HFFc6 (cell line): ENCODE measurements at regions not wholly inside any gene's neighbourhood (a gene's known extent, or its start where the extent isn't known, plus 50 kb on each side); places are given as distances from the start of the nearest gene placed in this dataset.

Experiments used
- DNase-seq: peaks from one replicate; pipeline ENCODE4 v3.0.0-alpha.2; 2018
- H3K27ac Mint-ChIP-seq: 2 replicates; pipeline ENCODE4 v1.8.0; 2020; ENCODE audit warnings: mild to moderate bottlenecking, mixed read lengths
- H3K27me3 Mint-ChIP-seq: 2 replicates; pipeline ENCODE4 v1.8.0; 2021; ENCODE audit warnings: mild to moderate bottlenecking, moderate library complexity, mixed read lengths; ENCODE audit not compliant: insufficient read depth
- H3K36me3 Mint-ChIP-seq: 2 replicates; pipeline ENCODE4 v1.8.0; 2021; ENCODE audit warnings: low read depth, mixed read lengths
- H3K4me1 Mint-ChIP-seq: 2 replicates; pipeline ENCODE4 v1.8.0; 2020; ENCODE audit warnings: low read depth, mixed read lengths
- H3K4me3 Mint-ChIP-seq: 2 replicates; pipeline ENCODE4 v1.8.0; 2020; ENCODE audit warnings: mild to moderate bottlenecking, moderate library complexity, mixed read lengths
- H3K9me3 Mint-ChIP-seq: 2 replicates; pipeline ENCODE4 v1.8.0; 2020; ENCODE audit warnings: mild to moderate bottlenecking, mixed read lengths
- TF ChIP-seq, protein P1 (sequence below): fragments of 200-600 bp; sonication (generic); IDR thresholded peaks from 2 replicates; pipeline ENCODE4 v1.5.0; 2021; ENCODE audit warnings: antibody characterized with exemption, mild to moderate bottlenecking

DNA sequence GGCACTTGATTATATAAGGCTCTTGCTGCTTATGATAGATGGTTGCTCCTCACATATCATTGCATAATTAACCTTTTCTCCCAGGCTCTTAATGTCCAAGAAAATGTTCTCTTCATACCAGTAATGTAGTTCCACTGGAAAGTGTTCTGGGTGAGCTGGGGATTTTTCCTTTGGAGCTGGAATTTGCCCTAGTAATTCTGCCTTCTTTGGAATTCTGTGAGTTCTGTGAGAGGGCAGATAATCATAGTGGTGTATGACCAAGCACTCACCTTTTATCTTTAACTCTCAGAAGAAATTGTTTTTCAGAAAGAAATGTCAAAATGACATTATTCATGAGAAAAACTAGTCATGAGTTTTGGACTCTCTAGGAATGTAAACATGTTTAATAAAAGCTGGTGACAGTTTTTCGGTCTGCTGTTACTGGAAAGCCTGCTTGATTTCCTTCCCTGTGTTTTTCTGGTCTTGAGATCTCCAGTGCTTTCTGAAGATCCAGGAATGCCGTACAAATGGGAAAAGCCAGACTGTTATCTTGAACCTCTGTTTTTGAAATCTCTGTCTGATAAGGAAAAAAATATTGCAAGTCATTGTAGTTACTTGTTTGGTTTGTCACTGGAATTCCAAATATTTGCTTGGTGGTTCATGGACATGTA lies 148.3 kb upstream of the PRPS1L1 start:
- no peaks in the 10 kb centered on the region for H3K9me3 Mint-ChIP-seq
- DNase-seq, result no peak
- no peak overlapping the region for H3K27ac Mint-ChIP-seq
- no peak overlapping the region for H3K4me3 Mint-ChIP-seq
- H3K4me1 Mint-ChIP-seq, result no peaks in the 10 kb centered on the region
- TF ChIP-seq, protein P1, sequence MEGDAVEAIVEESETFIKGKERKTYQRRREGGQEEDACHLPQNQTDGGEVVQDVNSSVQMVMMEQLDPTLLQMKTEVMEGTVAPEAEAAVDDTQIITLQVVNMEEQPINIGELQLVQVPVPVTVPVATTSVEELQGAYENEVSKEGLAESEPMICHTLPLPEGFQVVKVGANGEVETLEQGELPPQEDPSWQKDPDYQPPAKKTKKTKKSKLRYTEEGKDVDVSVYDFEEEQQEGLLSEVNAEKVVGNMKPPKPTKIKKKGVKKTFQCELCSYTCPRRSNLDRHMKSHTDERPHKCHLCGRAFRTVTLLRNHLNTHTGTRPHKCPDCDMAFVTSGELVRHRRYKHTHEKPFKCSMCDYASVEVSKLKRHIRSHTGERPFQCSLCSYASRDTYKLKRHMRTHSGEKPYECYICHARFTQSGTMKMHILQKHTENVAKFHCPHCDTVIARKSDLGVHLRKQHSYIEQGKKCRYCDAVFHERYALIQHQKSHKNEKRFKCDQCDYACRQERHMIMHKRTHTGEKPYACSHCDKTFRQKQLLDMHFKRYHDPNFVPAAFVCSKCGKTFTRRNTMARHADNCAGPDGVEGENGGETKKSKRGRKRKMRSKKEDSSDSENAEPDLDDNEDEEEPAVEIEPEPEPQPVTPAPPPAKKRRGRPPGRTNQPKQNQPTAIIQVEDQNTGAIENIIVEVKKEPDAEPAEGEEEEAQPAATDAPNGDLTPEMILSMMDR, result no peak
- no peaks in the 10 kb centered on the region for H3K36me3 Mint-ChIP-seq
- peaks cover 2% of the 10 kb centered on the region; the same call in 1 of the 2 replicates for H3K27me3 Mint-ChIP-seq

DNA sequence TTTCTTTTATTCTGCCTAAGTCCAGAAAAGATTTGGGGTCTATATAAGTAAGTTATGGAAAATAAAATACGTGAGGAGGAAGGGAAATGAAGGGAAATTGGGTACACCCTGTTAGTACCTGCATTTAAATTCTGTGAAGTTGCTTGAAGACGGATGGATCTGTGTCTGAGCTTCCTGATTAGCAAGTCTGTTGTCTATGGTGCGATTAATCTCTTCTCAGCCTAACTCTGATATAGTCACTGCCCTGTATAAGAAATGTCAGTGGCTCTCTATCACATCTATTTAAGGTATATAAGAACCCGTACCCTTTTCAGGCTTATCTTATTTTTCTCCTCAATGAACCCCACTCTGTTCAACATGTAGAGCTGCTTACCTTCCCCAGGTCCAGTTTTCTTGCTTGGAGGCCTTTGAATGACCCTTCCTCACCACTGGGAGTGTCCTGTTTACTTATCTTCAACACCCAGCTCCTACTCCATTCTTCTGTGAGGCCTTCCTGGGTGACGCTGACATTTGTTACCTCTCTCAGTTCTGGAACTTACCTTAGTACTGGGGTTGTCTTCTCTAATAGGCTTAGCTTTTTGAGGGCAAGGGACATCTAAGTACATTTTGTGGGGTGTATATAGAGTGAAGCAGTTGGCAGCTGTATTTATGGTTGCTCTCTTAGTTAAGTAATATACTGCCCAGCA lies 149.6 kb upstream of the PRPS1L1 start:
- Mint-ChIP-seq H3K9me3 (no peaks in the 10 kb centered on the region), H3K4me3 (no peak overlapping the region), H3K4me1 (no peaks in the 10 kb centered on the region), H3K27me3 (peaks cover 5% of the 10 kb centered on the region; the same call in 1 of the 2 replicates), H3K36me3 (no peaks in the 10 kb centered on the region), H3K27ac (no peak overlapping the region)
- no peak for DNase-seq
- TF ChIP-seq, protein P1, result no peak

DNA sequence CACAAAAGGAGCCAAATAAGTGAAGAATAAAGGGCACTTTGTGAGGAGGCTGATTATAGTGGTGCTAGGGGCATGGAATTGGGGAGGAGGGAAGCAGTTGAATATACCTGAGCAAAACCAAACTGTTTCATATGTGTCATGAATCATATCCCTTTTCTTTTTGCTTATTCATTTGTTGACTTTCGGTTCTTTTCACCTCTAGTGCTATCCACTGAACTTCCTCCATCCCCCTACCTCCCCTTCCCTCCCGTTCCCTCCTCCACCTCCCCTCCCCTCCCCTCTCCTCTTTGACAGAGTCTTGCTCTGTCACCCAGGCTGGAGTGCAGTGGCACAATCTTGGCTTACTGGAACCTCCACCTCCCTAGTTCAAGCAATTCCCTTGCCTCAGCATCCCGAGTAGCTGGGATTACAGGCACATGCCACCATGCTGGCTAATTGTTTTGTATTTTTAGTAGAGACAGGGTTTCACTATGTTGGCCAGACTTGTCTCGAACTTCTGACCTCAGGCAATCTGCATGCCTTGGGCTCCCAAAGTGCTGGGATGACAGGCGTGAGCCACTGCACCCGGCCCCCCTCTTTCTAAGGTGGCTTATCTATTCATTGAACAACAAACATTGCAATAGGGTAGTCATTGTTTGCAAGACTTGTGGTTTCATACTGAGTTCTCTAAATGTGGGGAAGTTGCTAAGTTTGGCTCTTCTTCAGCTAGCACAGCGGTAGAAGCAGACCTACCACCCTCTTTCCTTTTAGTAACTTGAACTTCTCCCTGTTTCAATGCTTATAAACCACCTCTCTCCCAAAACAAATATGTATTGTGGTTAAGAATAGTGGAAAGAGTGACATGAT lies 150.4 kb upstream of the PRPS1L1 start:
- no peak for DNase-seq
- TF ChIP-seq, protein P1, result no peak
- no peak overlapping the region for H3K4me3 Mint-ChIP-seq
- H3K9me3 Mint-ChIP-seq, result no peaks in the 10 kb centered on the region
- no peaks in the 10 kb centered on the region for H3K36me3 Mint-ChIP-seq
- no peaks in the 10 kb centered on the region for H3K4me1 Mint-ChIP-seq
- H3K27me3 Mint-ChIP-seq, result peaks cover 5% of the 10 kb centered on the region; the same call in 1 of the 2 replicates
- no peak overlapping the region for H3K27ac Mint-ChIP-seq

DNA sequence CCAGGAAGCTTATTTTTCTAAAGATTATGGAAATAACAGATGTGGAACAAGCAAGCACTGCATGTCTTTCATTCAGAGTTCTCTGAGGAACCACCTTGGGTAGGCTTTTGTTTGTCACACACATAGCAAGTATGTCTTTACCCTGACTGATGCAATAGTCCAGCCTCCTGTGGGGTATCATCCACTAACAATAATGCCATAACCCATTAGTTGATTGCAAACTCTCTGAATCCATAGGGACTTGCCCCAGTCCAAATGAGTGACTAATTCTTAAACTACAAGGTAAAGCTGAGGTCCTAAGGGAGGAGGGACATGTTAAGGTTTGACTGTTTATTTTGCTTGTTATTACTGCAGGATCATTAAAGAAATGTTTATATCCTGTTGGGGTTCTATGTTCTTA lies 151.4 kb upstream of the PRPS1L1 start:
- TF ChIP-seq, protein P1, result no peak
- no peak for DNase-seq
- H3K9me3 Mint-ChIP-seq, result no peaks in the 10 kb centered on the region
- no peaks in the 10 kb centered on the region for H3K4me1 Mint-ChIP-seq
- no peak overlapping the region for H3K27ac Mint-ChIP-seq
- H3K27me3 Mint-ChIP-seq, result peaks cover 5% of the 10 kb centered on the region; the same call in 1 of the 2 replicates
- no peaks in the 10 kb centered on the region for H3K36me3 Mint-ChIP-seq
- H3K4me3 Mint-ChIP-seq, result no peak overlapping the region

DNA sequence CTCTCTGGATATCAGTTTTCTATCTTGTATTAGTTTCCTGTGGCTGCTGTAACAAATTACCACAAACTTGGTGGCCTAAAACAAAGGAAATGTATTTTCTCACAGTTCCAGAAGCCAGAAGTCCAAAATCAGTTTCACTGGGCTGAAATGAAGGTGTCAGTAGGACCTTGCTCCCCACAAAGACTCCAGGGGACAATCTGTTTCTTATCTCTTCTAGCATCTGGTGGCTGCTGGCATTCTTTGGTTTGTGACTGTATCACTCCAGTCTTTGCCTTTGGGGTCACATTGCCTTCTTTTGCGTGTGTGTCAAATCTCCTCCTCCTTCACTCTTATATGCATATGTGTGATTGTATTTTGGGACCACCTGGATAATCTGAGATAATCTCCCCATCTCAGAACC lies 153.0 kb upstream of the PRPS1L1 start:
- TF ChIP-seq, protein P1, result no peak
- no peak for DNase-seq
- Mint-ChIP-seq H3K4me3 (no peak overlapping the region), H3K27ac (no peak overlapping the region), H3K4me1 (no peaks in the 10 kb centered on the region), H3K27me3 (peaks cover 4% of the 10 kb centered on the region; the same call in 1 of the 2 replicates), H3K9me3 (no peaks in the 10 kb centered on the region), H3K36me3 (no peaks in the 10 kb centered on the region)
